Ishikawa (cell line): ENCODE measurements at regions not wholly inside any gene's neighbourhood (a gene's known extent, or its start where the extent isn't known, plus 50 kb on each side); places are given as distances from the start of the nearest gene placed in this dataset.

Source experiments
- CEBPB ChIP-seq: IDR thresholded peaks from 2 replicates; pipeline ENCODE4 v1.6.1; 2012
- CREB1 ChIP-seq: IDR thresholded peaks from 2 replicates; pipeline ENCODE4 v1.6.1; 2012; ENCODE audit warnings: low read depth
- EGR1 ChIP-seq: IDR thresholded peaks from 2 replicates; pipeline ENCODE4 v1.6.1; 2012
- EP300 ChIP-seq: IDR thresholded peaks from 2 replicates; pipeline ENCODE4 v1.6.1; 2012; ENCODE audit warnings: borderline replicate concordance
- FOXM1 ChIP-seq: IDR thresholded peaks from 2 replicates; pipeline ENCODE4 v1.6.1; 2012; ENCODE audit warnings: low read depth, borderline replicate concordance
- NFIC ChIP-seq: IDR thresholded peaks from 2 replicates; pipeline ENCODE4 v1.6.1; 2012
- RAD21 ChIP-seq: IDR thresholded peaks from 2 replicates; pipeline ENCODE4 v1.6.1; 2012; ENCODE audit warnings: low read depth
- TAF1 ChIP-seq: IDR thresholded peaks from 2 replicates; pipeline ENCODE4 v1.6.1; 2012; ENCODE audit warnings: low read depth, mild to moderate bottlenecking
- TCF12 ChIP-seq: IDR thresholded peaks from 2 replicates; pipeline ENCODE4 v1.6.1; 2012; ENCODE audit warnings: low read depth
- TEAD4 ChIP-seq: IDR thresholded peaks from 2 replicates; pipeline ENCODE4 v1.6.1; 2012
- USF1 ChIP-seq: IDR thresholded peaks from 2 replicates; pipeline ENCODE4 v1.6.1; 2012
- YY1 ChIP-seq: IDR thresholded peaks from 2 replicates; pipeline ENCODE4 v1.6.1; 2012; ENCODE audit warnings: low read depth
- ZBTB7A ChIP-seq: IDR thresholded peaks from 2 replicates; pipeline ENCODE4 v1.6.1; 2012; ENCODE audit warnings: low read depth
- TF ChIP-seq, protein P1 (sequence below): IDR thresholded peaks from 2 replicates; pipeline ENCODE4 v1.6.1; 2012; ENCODE audit warnings: low read depth, mild to moderate bottlenecking
- TF ChIP-seq, protein P2 (sequence below): IDR thresholded peaks from 2 replicates; pipeline ENCODE4 v1.6.1; 2012

DNA sequence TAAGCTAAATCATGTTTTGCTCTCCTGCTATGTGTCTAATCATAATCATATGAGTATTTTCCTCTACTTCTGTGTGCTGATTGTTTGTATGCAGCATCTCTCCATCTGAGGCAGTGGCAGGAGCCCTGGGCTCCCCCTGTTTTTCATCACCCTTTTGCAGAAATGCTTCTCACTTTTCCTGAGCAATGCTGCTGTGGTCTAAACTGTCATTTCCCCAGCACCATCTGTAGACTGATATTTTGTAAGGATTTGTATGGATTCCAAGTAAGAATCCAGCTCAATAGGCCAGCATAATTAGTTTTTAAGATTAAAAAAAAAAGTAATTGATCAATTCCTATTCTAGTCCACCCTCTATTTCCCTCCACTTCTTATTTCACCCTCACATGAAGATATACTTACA is 257.0 kb upstream of the CPHXL start:
- TF ChIP-seq ZBTB7A (no peak), EGR1 (no peak), TAF1 (no peak), TCF12 (no peak), NFIC (no peak), CEBPB (no peak), RAD21 (no peak), EP300 (no peak), TEAD4 (no peak), FOXM1 (no peak), USF1 (no peak), CREB1 (no peak)
- TF ChIP-seq, protein P1, sequence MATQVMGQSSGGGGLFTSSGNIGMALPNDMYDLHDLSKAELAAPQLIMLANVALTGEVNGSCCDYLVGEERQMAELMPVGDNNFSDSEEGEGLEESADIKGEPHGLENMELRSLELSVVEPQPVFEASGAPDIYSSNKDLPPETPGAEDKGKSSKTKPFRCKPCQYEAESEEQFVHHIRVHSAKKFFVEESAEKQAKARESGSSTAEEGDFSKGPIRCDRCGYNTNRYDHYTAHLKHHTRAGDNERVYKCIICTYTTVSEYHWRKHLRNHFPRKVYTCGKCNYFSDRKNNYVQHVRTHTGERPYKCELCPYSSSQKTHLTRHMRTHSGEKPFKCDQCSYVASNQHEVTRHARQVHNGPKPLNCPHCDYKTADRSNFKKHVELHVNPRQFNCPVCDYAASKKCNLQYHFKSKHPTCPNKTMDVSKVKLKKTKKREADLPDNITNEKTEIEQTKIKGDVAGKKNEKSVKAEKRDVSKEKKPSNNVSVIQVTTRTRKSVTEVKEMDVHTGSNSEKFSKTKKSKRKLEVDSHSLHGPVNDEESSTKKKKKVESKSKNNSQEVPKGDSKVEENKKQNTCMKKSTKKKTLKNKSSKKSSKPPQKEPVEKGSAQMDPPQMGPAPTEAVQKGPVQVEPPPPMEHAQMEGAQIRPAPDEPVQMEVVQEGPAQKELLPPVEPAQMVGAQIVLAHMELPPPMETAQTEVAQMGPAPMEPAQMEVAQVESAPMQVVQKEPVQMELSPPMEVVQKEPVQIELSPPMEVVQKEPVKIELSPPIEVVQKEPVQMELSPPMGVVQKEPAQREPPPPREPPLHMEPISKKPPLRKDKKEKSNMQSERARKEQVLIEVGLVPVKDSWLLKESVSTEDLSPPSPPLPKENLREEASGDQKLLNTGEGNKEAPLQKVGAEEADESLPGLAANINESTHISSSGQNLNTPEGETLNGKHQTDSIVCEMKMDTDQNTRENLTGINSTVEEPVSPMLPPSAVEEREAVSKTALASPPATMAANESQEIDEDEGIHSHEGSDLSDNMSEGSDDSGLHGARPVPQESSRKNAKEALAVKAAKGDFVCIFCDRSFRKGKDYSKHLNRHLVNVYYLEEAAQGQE, result no peak
- TF ChIP-seq, protein P2, sequence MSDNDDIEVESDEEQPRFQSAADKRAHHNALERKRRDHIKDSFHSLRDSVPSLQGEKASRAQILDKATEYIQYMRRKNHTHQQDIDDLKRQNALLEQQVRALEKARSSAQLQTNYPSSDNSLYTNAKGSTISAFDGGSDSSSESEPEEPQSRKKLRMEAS, result no peak

- no peak for TF ChIP-seq TCF12
Measured at GRCh38 chr16:75983741-75984381, 257.6 kb upstream of the CPHXL start.

DNA sequence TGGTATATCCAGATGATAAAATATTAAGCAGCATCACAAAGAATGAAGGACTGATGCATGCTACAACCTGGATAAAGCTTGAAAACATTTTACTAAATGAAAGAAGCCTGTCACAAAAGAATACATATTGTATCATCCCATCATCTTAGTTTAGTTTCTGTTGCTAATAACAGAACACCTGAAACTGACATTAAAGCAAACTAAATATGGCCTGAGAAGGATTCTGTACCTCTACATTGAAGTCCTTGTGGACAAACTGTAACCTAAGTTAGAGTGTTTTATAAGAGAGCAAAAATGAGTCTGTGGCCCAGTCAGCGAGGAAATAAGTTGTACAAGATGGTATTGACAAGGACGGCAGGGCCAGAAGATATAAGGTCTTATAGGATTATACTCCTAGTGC is 261.0 kb upstream of the CPHXL start:
- no peak for TF ChIP-seq NFIC
- no peak for TF ChIP-seq TEAD4
- no peak for TF ChIP-seq CREB1
- no peak for TF ChIP-seq YY1
- TF ChIP-seq TAF1, result no peak
- TF ChIP-seq, protein P1, result no peak
- TF ChIP-seq USF1, result no peak
- TF ChIP-seq ZBTB7A, result no peak
- no peak for TF ChIP-seq TCF12
- no peak for TF ChIP-seq CEBPB
- no peak for TF ChIP-seq EGR1
- no peak for TF ChIP-seq RAD21
- TF ChIP-seq, protein P2, result no peak
- no peak for TF ChIP-seq FOXM1
- TF ChIP-seq EP300, result no peak

DNA sequence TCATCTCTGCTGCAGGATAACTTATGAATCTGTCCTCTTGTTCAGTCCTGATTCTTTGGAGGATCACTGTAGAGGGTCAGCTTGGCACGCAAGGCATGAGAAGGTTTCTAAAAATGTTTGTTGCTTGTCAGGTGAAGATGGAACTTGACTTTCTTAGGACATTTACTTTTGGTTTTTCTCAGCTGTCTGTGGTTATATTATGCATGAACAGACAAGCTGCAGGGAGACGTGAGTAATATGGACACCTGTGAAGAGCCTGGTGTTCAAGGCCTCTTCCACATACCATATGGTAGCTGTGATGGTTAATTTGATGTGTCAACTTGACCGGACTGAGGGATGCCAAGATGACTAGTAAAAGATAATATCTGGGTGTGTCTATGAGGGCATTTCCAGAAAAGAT is 270.2 kb upstream of the CPHXL start:
- TF ChIP-seq EGR1, result no peak
- TF ChIP-seq RAD21, result no peak
- no peak for TF ChIP-seq TCF12
- no peak for TF ChIP-seq FOXM1
- no peak for TF ChIP-seq ZBTB7A
- TF ChIP-seq CREB1, result no peak
- TF ChIP-seq TEAD4, result no peak
- TF ChIP-seq, protein P2, result no peak
- TF ChIP-seq CEBPB, result no peak
- no peak for TF ChIP-seq USF1
- TF ChIP-seq, protein P1, result no peak
